Inflammatory macrophage treated with lipopolysaccharide for 1 hour (primary cell): ENCODE measurements at regions not wholly inside any gene's neighbourhood (a gene's known extent, or its start where the extent isn't known, plus 50 kb on each side); places are given as distances from the start of the nearest gene placed in this dataset.

ENCODE experiments used
- DNase-seq, 2 donors: peaks; one replicate each; pipeline ENCODE4 v3.0.0-alpha.2; 2020 to 2022

- no peak for DNase-seq
Measured at GRCh38 chr16:49910541-49911071, 54.7 kb upstream of the ZNF423 start.

GRCh38 chr16:49911430-49911829 is 55.5 kb upstream of the ZNF423 start:
- no peak for DNase-seq

GRCh38 chr16:49912721-49913120 is 56.8 kb upstream of the ZNF423 start:
- no peak for DNase-seq

DNA sequence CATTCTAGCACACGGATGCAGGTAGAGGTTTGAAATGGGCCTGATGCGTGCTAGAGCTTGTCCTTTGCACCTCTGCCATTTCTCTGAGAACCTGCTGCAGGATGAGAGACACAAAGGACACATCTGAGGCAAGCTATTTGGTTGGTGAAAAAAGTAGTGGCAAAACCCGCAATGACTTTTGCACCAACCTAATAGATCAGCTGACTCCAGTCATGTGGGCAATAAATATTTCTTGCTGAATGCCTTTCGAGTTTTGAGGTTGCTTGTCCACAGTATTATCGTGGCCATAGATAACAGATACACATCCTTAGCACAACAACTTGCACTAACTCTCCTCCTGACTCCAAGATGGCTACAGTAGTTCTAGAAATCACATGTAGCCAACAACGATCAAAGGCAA is 57.8 kb upstream of the ZNF423 start:
- no peak for DNase-seq

- no peak for DNase-seq
Measured at GRCh38 chr16:49914657-49915056, 58.7 kb upstream of the ZNF423 start.

DNA sequence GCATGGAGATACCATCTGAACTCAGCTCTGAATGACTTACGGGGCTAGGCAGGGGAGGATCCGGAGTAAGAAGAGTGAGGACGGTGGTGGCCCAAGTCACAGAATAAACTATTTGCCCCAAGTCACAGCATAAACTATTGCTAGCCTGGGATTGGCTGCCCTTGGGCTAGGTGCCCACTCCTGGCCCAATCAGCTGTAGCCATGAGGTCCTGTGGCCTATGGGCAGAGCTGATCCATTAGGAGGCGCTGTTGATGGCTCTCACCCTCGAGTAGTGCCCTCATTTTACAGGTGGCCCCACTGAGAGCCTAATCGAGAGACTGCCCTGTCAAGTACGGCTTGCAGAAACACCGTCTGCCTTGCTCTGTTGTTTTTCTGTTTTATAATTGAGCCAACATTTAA is 62.3 kb upstream of the ZNF423 start:
- DNase-seq, result no peak

DNA sequence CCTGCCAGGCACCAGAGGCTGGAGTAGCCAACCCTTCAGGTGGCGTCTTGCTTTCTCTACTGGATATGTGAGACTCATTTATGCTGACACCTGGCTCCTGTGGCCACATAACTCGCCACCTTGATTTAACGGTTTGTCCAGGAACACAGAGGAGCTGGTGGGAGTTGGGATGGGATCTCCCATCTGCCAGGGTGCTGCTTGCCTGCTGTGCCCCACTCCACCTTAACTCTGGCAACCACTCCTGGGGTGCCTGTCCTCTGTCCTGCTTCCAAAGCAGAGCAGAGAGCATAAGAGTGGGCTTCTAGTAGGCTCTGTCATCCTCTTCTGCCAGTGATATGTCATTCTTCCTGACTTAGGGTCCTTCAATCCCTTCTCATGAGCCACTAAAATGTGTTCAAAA is 63.4 kb upstream of the ZNF423 start:
- DNase-seq, result no peak

- no peak for DNase-seq
Measured at GRCh38 chr16:49920397-49920796, 64.5 kb upstream of the ZNF423 start.

DNA sequence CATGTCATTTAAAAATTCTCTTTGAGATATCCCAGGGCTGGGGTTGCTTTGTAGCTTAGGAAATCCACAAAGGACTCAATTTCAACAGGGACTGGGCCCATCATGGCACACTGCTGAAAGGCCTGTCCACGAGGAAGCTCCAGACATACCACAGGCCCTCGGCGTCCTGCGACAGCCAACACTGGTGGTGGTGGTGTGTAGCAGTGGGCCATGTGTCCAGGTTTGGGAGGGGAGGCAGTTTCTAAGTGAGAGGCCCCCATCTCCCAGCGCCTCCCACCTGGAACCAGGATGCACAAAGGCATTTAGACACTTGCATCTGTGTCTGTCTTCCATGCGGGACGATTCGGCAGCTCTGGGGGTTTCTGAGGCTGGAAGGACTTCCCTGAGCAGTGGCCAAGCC is 65.2 kb upstream of the ZNF423 start:
- DNase-seq, result no peak

DNA sequence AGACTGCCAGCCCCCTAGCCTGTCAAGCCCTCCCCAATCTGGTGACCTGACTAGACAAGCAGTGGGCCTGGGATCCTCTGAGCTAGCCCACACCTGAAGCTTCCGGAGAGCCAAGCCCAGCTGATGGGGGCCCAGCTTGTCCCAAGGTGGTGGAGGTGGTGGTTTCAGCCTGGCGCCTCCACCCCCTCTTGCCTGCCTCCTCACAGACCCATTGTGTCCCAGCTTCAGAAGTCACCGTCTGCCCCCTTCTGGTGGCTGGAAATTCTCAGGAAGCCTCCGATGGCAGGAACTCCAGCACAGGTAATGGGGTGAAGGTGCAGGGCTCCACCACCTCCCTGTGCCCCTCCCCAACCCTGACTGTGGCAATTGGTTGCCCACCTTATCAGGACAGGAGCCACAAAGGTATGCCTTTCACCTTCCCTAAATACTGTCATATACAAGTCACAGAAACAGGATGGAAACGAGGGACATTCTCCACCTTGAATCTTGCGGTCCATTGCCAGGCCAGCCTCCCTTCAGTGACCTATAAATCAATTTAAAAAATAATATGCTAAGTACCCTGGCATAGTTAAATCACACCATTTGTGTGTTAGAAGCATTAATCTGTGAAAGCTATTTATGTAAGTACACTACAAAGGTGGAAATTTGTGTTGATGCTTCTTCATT is 66.0 kb upstream of the ZNF423 start:
- peak; percentile 2 to 31 for DNase-seq

GRCh38 chr16:49923411-49923810 is 67.5 kb upstream of the ZNF423 start:
- DNase-seq, result no peak

- DNase-seq, result no peak
Measured at GRCh38 chr16:49924078-49924477, 68.2 kb upstream of the ZNF423 start.

- no peak for DNase-seq
Measured at GRCh38 chr16:49926941-49927340, 71.0 kb upstream of the ZNF423 start.

- no peak for DNase-seq
Measured at GRCh38 chr16:49928176-49929041, 72.5 kb upstream of the ZNF423 start.

DNA sequence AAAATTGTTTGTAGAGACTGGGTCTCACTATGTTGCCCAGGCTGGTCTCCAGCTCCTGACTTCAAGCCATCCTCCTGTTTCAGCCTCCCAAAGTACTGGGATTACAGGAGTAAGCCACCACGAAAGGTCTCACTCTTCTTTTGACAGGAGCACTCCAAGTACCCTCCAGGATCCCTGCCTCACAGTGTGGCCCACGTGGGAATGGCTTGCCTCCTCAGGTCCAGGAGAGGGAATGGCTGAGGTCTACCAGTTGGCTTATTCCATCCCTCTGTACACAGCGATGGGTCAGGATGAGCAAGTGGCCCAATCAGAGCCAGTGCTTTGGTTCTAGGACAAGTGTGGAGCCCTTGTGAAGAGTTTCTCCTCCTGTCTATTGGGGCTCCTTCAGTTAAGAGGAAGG is 73.7 kb upstream of the ZNF423 start:
- no peak for DNase-seq

- DNase-seq, result no peak
Measured at GRCh38 chr16:49930841-49931240, 74.9 kb upstream of the ZNF423 start.

- no peak for DNase-seq
Measured at GRCh38 chr16:49931266-49931665, 75.4 kb upstream of the ZNF423 start.

GRCh38 chr16:49931916-49932315 is 76.0 kb upstream of the ZNF423 start:
- no peak for DNase-seq

- no peak for DNase-seq
Measured at GRCh38 chr16:49932434-49932833, 76.5 kb upstream of the ZNF423 start.

DNA sequence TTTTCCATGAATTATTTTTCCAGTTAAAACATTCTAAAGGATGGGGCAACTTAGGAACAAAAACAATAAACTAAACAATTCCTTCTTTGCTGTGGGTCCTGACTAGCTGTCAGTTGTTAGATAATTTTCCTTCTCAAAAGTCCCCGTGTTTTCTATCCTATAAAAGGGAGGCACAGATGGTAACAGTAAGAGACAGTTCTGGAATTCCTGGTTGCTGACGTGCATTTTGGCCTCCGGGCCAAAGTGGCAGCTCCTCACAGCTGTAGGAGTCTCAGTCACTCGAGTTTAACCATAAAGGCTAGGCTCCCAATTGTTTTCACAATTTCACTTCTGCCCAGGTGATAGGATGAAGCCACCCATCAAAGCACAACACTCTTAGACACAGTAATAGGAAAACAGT is 77.0 kb upstream of the ZNF423 start:
- DNase-seq, result no peak

- no peak for DNase-seq
Measured at GRCh38 chr16:49936791-49937190, 80.9 kb upstream of the ZNF423 start.

DNA sequence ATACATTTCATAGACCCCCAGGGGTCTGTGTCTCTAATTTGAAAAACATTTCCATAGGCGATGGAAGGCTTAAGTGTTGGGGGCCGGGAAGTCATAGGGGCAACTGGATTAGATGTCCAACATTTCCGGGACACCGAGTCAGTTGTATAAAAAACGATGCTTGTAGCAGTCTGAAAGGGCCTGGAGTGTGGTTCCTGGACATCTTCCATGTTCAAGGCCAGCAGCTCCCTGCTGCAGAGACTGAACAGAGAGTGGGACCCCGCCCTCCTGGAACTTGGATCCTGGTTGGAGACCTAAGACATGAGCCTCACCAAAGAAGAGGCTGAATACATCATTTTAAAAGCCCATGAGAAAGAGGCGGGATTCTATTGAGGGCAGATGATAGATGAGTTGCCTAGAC is 82.0 kb upstream of the ZNF423 start:
- DNase-seq, result no peak

GRCh38 chr16:49939495-49939894 is 83.6 kb upstream of the ZNF423 start:
- no peak for DNase-seq
